ENCODE measurements at regions not wholly inside any gene's neighbourhood (a gene's known extent, or its start where the extent isn't known, plus 50 kb on each side); places are given as distances from the start of the nearest gene placed in this dataset.
"Not testable (repeated sequence)": the region's sequence is repeated elsewhere in the genome, so short reads cannot be mapped to it uniquely, and the experiment has no call there.

- no peak for DNase-seq (ENCODE audit: low spot score)
Measured at GRCh38 chr4:54403700-54404453, 174.8 kb downstream of the PDGFRA start.

GRCh38 chr4:54409270-54409817 lies 180.3 kb downstream of the PDGFRA start:
- not testable (repeated sequence) for DNase-seq (ENCODE audit: low spot score)

- no peak for DNase-seq (ENCODE audit: low spot score)
Measured at GRCh38 chr4:54414545-54414944, 185.5 kb downstream of the PDGFRA start.

- no peak for DNase-seq (ENCODE audit: low spot score)
Measured at GRCh38 chr4:54417476-54417875, 188.4 kb downstream of the PDGFRA start.

- DNase-seq (ENCODE audit: low spot score) = no peak
Measured at GRCh38 chr4:54418468-54418867, 189.4 kb downstream of the PDGFRA start.

GRCh38 chr4:54423066-54423465 lies 194.0 kb downstream of the PDGFRA start:
- no peak for DNase-seq (ENCODE audit: low spot score)

- no peak for DNase-seq (ENCODE audit: low spot score)
Measured at GRCh38 chr4:54427826-54428225, 198.7 kb downstream of the PDGFRA start.

- DNase-seq (ENCODE audit: low spot score) = no peak
Measured at GRCh38 chr4:54428940-54429339, 199.8 kb downstream of the PDGFRA start.

- DNase-seq (ENCODE audit: low spot score) = peak; percentile 28
Measured at GRCh38 chr4:54433686-54434085, 204.6 kb downstream of the PDGFRA start.

- peak; percentile 87 for DNase-seq (ENCODE audit: low spot score)
Measured at GRCh38 chr4:54439831-54440243, 210.7 kb downstream of the PDGFRA start.

GRCh38 chr4:54440394-54441136 lies 211.5 kb downstream of the PDGFRA start:
- DNase-seq (ENCODE audit: low spot score) = peak; percentile 74

GRCh38 chr4:54445866-54446265 lies 211.9 kb upstream of the KIT start:
- no peak for DNase-seq (ENCODE audit: low spot score)

GRCh38 chr4:54446581-54446980 lies 211.2 kb upstream of the KIT start:
- no peak for DNase-seq (ENCODE audit: low spot score)

GRCh38 chr4:54447304-54447703 lies 210.5 kb upstream of the KIT start:
- no peak for DNase-seq (ENCODE audit: low spot score)

- DNase-seq (ENCODE audit: low spot score) = no peak
Measured at GRCh38 chr4:54449999-54450398, 207.8 kb upstream of the KIT start.

GRCh38 chr4:54466960-54467359 lies 190.8 kb upstream of the KIT start:
- DNase-seq (ENCODE audit: low spot score) = not testable (repeated sequence)

- DNase-seq (ENCODE audit: low spot score) = no peak
Measured at GRCh38 chr4:54473077-54473545, 184.6 kb upstream of the KIT start.

GRCh38 chr4:54473798-54474197 lies 184.0 kb upstream of the KIT start:
- DNase-seq (ENCODE audit: low spot score) = no peak

GRCh38 chr4:54475546-54475945 lies 182.2 kb upstream of the KIT start:
- DNase-seq (ENCODE audit: low spot score) = no peak

GRCh38 chr4:54482529-54483200 lies 175.1 kb upstream of the KIT start:
- DNase-seq (ENCODE audit: low spot score) = no peak

- DNase-seq (ENCODE audit: low spot score) = no peak
Measured at GRCh38 chr4:54484383-54484782, 173.4 kb upstream of the KIT start.

- no peak for DNase-seq (ENCODE audit: low spot score)
Measured at GRCh38 chr4:54487491-54487890, 170.3 kb upstream of the KIT start.

- DNase-seq (ENCODE audit: low spot score) = no peak
Measured at GRCh38 chr4:54493862-54494261, 163.9 kb upstream of the KIT start.

Data from COLO829 (cell line).